ENCODE measurements at regions not wholly inside any gene's neighbourhood (a gene's known extent, or its start where the extent isn't known, plus 50 kb on each side); places are given as distances from the start of the nearest gene placed in this dataset.

DNA sequence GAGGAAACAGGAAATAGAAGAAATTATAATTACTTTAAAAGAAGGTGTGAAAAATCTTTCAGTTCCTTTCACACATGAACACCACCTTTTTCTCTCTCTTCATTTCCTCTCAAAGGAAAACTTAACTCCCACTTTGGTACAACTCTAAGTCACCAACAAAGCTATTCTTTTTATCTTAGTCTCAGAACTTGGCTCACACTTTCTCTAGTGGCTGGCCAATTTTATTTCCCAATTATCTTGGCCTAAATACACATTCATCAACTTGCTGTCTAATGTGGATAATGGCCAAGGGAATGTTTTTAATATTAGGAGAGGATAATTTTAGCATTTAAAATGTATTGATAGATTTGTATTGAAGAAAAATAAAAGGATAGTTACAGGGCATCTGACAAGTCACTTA lies 64.5 kb upstream of the NAV3 start:
- DNase-seq (ENCODE audit: low spot score in 2 of 2), result no peak
- TF ChIP-seq POLR2A (IDR thresholded peaks at IDR 0.05), result no peak
- TF ChIP-seq, protein P1, sequence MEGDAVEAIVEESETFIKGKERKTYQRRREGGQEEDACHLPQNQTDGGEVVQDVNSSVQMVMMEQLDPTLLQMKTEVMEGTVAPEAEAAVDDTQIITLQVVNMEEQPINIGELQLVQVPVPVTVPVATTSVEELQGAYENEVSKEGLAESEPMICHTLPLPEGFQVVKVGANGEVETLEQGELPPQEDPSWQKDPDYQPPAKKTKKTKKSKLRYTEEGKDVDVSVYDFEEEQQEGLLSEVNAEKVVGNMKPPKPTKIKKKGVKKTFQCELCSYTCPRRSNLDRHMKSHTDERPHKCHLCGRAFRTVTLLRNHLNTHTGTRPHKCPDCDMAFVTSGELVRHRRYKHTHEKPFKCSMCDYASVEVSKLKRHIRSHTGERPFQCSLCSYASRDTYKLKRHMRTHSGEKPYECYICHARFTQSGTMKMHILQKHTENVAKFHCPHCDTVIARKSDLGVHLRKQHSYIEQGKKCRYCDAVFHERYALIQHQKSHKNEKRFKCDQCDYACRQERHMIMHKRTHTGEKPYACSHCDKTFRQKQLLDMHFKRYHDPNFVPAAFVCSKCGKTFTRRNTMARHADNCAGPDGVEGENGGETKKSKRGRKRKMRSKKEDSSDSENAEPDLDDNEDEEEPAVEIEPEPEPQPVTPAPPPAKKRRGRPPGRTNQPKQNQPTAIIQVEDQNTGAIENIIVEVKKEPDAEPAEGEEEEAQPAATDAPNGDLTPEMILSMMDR (IDR thresholded peaks at IDR 0.05), result no peak
- no peak overlapping the region for H3K4me3 ChIP-seq (ENCODE audit: low read depth, poor library complexity, severe bottlenecking)
- intact Hi-C loops (cut with DNase I; ENCODE audit: low total_unique reads), result no loop called here

DNA sequence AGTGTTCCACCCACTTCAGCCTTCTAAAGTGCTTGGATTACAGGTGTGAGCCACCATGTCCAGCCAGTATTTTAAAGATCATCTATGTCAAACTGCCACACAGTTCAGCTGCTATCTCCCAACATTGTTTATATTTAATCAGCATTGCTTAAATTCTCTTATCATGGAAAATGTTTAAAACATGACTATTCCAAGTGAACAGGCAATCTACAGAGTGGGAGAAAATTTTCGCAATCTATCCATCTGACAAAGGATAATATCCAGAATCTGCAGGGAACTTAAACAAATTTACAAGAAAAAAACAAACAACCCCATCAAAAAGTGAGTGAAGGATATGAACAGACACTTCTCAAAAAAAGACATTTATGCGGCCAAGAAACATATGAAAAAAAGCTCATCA lies 69.4 kb upstream of the NAV3 start:
- no peak for TF ChIP-seq POLR2A (IDR thresholded peaks at IDR 0.05)
- TF ChIP-seq, protein P1 (IDR thresholded peaks at IDR 0.05), result no peak
- 93 to 96% methylated on average over 2 of the region's 2 CpGs for WGBS, 2 donors
- DNase-seq (ENCODE audit: low spot score in 2 of 2), result no peak
- no peak overlapping the region for H3K4me3 ChIP-seq (ENCODE audit: low read depth, poor library complexity, severe bottlenecking)
- intact Hi-C loops (cut with DNase I; ENCODE audit: low total_unique reads), result no loop called here

DNA sequence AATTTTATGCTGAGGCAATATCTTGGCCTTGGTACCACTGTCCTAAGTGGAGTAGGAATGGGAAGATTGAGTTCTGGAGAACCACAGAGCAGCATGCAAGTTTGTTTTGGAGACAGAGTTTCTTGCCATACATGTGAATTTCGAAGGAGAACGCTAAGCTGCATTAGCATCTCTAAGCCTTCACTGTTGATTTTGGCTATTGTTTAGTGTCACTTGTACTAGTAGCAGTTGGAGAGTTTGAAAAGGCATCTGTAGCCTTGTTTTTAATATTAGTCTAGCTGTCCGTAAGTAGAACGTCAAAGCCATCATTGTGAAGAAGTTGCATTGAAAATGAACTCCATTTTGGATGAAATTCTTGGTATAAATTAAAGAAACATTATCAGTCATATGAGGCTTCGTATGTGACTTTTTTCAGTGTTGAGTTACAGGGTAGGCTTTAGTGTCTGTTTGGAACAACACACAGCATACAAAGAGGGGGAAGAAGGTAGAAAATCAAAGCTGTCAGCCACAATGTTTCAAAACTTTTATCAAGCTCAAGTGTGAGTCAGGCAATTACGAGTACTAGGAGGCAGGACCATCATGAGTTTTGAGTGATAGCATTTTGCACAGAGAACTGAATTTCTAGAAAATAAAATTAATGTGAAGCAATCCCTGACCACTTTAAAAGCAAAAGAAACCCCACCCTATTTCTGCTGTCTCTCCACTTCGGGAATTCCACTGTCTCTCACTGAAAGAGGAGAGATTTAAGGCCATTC lies 70.2 kb upstream of the NAV3 start:
- intact Hi-C loops (cut with DNase I; ENCODE audit: low total_unique reads), result no loop called here
- TF ChIP-seq, protein P1 (IDR thresholded peaks at IDR 0.05), result no peak
- no peak for TF ChIP-seq POLR2A (IDR thresholded peaks at IDR 0.05)
- no peak for DNase-seq (ENCODE audit: low spot score in 2 of 2)

DNA sequence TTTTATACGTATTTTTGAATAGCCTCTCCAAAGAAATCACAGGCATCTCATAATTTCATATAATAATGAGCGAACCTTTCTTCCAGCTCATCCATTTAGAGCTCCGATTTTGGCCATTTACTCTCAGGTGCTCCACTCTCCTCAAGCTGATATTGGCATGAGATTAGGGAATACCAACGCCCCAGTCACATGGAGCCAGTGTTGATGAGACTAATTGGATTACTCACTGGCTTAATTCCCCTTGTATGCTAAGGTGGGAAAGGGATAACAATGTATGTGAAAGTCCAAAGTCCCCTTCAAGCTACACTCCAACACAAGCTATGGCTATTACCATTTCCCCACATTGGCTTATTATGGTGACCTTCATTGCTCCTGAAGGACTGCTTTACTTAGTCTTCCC lies 76.6 kb upstream of the NAV3 start:
- 80 to 87% methylated on average over 4 of the region's 4 CpGs for WGBS, 2 donors
- intact Hi-C loops (cut with DNase I; ENCODE audit: low total_unique reads), result no loop called here
- no peak for DNase-seq (ENCODE audit: low spot score in 2 of 2)
- TF ChIP-seq, protein P1 (IDR thresholded peaks at IDR 0.05), result no peak
- no peak for TF ChIP-seq POLR2A (IDR thresholded peaks at IDR 0.05)
- H3K4me3 ChIP-seq (ENCODE audit: low read depth, poor library complexity, severe bottlenecking), result no peak overlapping the region

More for the DNA sequence above, 70.2 kb upstream of the NAV3 start:
- 63 to 77% methylated on average over 7 of the region's 7 CpGs for WGBS, 2 donors
- H3K4me3 ChIP-seq (ENCODE audit: low read depth, poor library complexity, severe bottlenecking), result no peak overlapping the region

DNA sequence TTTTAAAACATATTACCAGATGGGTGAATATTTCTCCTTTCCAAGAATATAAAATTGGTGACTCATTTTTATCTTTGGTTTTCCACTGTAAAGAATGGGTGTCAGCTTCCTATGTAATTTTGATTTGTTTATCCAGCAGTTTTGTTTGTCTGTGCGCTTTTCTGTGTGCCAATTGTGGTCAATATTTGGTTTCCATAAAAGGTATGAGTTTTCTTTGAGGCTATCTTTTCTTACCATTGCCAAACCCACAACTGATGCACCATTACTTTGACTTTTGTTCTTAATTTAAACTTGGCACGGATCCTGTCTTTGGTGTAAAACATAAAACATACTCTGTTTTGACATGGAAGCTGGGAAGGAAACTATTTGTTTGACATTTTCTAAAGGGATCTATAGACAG lies 78.8 kb upstream of the NAV3 start:
- TF ChIP-seq, protein P1 (IDR thresholded peaks at IDR 0.05), result no peak
- TF ChIP-seq POLR2A (IDR thresholded peaks at IDR 0.05), result no peak
- no peak overlapping the region for H3K4me3 ChIP-seq (ENCODE audit: low read depth, poor library complexity, severe bottlenecking)
- 18 to 61% methylated on average over 2 of the region's 2 CpGs for WGBS, 2 donors
- no peak for DNase-seq (ENCODE audit: low spot score in 2 of 2)
- intact Hi-C loops (cut with DNase I; ENCODE audit: low total_unique reads), result no loop called here

DNA sequence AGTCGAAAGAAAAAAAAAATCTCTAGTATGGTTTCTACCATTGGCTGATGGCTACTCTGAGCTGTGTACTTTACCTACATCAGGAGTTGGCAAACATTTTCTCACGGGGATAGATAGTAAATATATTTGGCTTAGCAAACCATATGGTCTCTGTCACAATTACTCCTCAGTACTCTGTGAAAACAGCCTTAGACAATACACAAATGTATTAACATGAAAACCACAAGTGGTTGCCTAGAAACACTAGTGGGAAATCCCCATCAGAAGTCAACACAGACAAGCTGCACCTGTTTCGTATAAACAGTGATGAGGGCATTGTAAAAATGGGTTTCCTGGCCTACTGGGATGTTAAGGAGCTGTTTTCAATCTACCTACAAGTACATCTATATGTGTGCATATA lies 84.6 kb upstream of the NAV3 start:
- WGBS, 2 donors, result 52 to 65% methylated on average over 3 of the region's 3 CpGs
- intact Hi-C loops (cut with DNase I; ENCODE audit: low total_unique reads), result no loop called here
- H3K4me3 ChIP-seq (ENCODE audit: low read depth, poor library complexity, severe bottlenecking), result no peak overlapping the region
- TF ChIP-seq POLR2A (IDR thresholded peaks at IDR 0.05), result no peak
- TF ChIP-seq, protein P1 (IDR thresholded peaks at IDR 0.05), result no peak
- DNase-seq (ENCODE audit: low spot score in 2 of 2), result no peak
